ENCODE measurements at regions not wholly inside any gene's neighbourhood (a gene's known extent, or its start where the extent isn't known, plus 50 kb on each side); places are given as distances from the start of the nearest gene placed in this dataset.
"Not testable (repeated sequence)": the region's sequence is repeated elsewhere in the genome, so short reads cannot be mapped to it uniquely, and the experiment has no call there.

DNA sequence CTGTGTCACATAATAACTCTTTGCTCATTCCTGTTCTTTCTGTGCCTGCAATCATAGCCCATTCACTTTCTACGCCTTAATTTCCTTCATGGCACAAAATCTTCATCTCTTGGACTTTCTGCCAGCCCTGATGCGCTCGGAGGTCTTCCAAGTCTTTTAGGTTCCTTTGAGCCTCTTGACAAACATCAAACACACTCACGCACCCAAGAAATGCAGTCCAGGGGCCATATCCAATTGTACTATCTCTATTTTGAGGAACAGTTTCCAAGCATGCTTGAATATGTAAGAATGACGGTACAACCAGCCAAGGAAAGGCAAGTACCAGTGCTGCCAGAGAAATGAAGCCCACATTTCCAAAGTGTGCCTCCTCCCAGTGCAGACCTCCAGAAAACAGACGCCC, 234.1 kb downstream of the MEX3B start:
- TF ChIP-seq, protein P1, sequence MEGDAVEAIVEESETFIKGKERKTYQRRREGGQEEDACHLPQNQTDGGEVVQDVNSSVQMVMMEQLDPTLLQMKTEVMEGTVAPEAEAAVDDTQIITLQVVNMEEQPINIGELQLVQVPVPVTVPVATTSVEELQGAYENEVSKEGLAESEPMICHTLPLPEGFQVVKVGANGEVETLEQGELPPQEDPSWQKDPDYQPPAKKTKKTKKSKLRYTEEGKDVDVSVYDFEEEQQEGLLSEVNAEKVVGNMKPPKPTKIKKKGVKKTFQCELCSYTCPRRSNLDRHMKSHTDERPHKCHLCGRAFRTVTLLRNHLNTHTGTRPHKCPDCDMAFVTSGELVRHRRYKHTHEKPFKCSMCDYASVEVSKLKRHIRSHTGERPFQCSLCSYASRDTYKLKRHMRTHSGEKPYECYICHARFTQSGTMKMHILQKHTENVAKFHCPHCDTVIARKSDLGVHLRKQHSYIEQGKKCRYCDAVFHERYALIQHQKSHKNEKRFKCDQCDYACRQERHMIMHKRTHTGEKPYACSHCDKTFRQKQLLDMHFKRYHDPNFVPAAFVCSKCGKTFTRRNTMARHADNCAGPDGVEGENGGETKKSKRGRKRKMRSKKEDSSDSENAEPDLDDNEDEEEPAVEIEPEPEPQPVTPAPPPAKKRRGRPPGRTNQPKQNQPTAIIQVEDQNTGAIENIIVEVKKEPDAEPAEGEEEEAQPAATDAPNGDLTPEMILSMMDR (IDR thresholded peaks at IDR 0.05; ENCODE audit: control extremely low read depth, extremely low read depth, low read depth, missing control alignments), result no peak
- no peak for DNase-seq (ENCODE audit: extremely low spot score)
- ChIA-PET POLR2A (no interaction called here), CTCF (interaction anchor here (1.4 kb wide), 1 partner anchor 8 kb away, joined by 3 read pairs; no protein-coding TSS in a partner anchor)

DNA sequence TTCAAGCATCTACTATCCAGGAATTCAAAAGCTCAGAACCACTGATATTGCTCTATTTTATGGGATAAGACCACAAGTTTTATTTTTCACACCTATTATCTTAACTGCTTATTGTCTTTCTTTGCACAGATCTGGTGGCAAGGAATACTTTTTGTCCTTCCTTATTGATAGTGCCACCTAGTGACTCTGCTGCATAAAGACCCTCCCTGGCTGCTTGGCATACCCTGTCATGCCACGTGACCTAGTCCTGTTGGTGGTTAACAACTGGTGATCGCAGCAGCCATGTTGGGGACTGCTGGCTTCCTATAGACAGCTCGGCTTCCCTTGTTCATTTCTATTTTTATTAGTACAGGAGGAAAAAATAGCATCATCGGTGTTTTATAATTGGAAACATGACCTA, 236.3 kb downstream of the MEX3B start:
- no peak for DNase-seq (ENCODE audit: extremely low spot score)
- CTCF ChIA-PET, result no interaction called here
- POLR2A ChIA-PET, result no interaction called here
- TF ChIP-seq, protein P1 (IDR thresholded peaks at IDR 0.05; ENCODE audit: control extremely low read depth, extremely low read depth, low read depth, missing control alignments), result peak; percentile 2

DNA sequence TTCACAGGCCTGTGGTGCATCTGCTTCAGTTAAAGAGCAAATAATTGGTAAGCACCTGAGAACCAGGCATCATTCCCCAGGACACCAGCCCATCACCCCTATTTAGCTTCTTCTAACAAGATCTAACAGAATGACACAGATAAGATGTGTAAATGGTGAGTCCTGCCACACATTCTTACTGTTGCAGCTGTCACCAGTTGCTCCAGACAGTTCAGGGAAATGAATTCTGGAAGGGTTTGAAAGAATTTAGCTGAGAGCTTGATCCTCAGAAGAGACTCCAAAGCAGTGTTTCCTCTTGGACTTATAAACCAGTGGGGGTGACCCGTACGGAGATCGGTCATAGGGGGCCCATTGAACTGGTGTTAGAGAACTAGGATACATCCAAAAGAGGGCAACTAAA, 238.0 kb downstream of the MEX3B start:
- CTCF ChIA-PET, result no interaction called here

DNA sequence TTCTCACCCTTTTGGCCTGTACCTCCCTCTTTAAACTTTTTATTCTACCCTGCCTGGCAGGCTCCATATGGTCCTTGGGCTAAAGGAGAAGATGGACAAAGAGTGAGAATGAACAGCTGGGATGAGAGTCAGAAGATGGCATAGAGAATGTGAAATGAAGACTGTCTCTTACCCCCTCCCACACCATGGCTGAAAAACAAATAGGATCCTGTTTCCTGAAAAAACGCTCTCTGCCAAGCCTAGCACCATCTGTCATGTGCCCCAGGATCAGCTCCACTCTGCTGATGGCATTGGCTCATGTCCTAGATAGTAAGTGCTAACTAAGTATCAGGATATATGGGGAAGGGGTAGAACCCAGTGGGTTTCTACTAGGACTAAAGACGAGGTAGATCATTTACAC, 238.6 kb downstream of the MEX3B start:
- no peak for DNase-seq (ENCODE audit: extremely low spot score)
- TF ChIP-seq, protein P1 (IDR thresholded peaks at IDR 0.05; ENCODE audit: control extremely low read depth, extremely low read depth, low read depth, missing control alignments), result no peak
- POLR2A ChIA-PET, result interaction anchor here (0.6 kb wide), 1 partner anchor 403 kb away, joined by 3 read pairs; no protein-coding TSS in a partner anchor
- CTCF ChIA-PET, result interaction anchor here (1.1 kb wide), 1 partner anchor 18 kb away, joined by 3 read pairs; no protein-coding TSS in a partner anchor

More for the DNA sequence above, 238.0 kb downstream of the MEX3B start:
- DNase-seq (ENCODE audit: extremely low spot score), result no peak
- TF ChIP-seq, protein P1 (IDR thresholded peaks at IDR 0.05; ENCODE audit: control extremely low read depth, extremely low read depth, low read depth, missing control alignments), result no peak
- POLR2A ChIA-PET, result interaction anchor here (0.6 kb wide), 1 partner anchor 404 kb away, joined by 3 read pairs; no protein-coding TSS in a partner anchor

DNA sequence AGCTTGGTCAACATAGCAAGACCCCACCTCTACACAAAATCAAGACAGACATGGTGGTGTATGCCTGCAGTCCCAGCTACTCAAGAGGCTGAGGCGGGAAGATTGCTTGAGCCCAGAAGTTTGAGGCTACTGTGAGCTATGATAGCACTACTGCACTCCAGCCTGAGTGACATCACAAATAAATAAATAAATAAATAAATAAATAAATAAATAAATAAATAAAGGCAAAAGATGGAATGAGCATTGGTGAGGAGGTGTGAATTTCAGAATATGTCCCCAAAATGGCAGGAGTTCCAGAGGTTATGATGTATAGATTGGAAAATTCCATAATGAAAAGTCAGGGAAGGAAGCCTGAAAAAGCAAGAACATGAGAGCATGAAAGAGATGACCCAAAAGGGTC, 249.9 kb downstream of the MEX3B start:
- ChIA-PET POLR2A (no interaction called here), CTCF (interaction anchor here (1.2 kb wide), 1 partner anchor 22 kb away, joined by 3 read pairs; no protein-coding TSS in a partner anchor)
- TF ChIP-seq, protein P1 (IDR thresholded peaks at IDR 0.05; ENCODE audit: control extremely low read depth, extremely low read depth, low read depth, missing control alignments), result no peak
- DNase-seq (ENCODE audit: extremely low spot score), result no peak

DNA sequence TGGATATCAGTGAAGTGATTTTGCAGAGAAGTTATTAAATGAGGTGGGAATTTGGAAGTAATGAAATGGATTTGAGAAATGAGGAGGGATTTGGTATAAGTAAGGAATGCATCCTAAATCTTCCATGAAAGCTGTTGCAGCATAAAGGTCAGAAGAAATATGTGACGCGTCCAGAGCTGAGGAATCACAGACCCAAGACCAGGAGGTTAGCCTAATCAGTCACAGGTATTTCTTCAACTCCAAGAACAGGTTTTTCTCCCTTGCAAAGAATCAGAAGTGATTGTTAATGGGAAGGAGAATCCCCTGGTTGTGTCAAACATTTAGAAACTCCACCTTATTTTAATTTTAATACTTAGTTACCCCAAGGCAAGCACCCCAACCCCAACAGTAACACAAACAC, 253.2 kb downstream of the MEX3B start:
- CTCF ChIA-PET, result no interaction called here
- POLR2A ChIA-PET, result no interaction called here
- TF ChIP-seq, protein P1 (IDR thresholded peaks at IDR 0.05; ENCODE audit: control extremely low read depth, extremely low read depth, low read depth, missing control alignments), result no peak
- DNase-seq (ENCODE audit: extremely low spot score), result no peak

DNA sequence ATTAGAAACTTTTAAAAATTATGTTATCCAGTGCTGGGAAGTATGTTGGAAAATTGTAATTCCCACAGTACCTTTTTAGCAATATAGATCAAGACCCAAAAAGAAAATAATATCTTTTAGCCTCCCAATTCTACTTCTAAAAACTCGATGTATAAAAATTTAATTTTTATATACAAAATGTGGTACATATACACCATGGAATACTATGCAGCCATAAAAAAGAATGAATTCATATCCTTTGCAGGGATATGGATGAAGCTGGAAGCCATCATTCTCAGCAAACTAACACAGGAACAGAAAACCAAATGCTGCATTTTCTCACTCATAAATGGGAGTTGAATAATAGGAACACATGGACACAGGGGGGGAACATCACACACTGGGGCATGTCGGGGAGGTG, 254.5 kb downstream of the MEX3B start:
- CTCF ChIA-PET; DNase-seq (ENCODE audit: extremely low spot score); POLR2A ChIA-PET: not testable (repeated sequence)

All from GM10248 (cell line).